ENCODE measurements at regions not wholly inside any gene's neighbourhood (a gene's known extent, or its start where the extent isn't known, plus 50 kb on each side); places are given as distances from the start of the nearest gene placed in this dataset.

DNA sequence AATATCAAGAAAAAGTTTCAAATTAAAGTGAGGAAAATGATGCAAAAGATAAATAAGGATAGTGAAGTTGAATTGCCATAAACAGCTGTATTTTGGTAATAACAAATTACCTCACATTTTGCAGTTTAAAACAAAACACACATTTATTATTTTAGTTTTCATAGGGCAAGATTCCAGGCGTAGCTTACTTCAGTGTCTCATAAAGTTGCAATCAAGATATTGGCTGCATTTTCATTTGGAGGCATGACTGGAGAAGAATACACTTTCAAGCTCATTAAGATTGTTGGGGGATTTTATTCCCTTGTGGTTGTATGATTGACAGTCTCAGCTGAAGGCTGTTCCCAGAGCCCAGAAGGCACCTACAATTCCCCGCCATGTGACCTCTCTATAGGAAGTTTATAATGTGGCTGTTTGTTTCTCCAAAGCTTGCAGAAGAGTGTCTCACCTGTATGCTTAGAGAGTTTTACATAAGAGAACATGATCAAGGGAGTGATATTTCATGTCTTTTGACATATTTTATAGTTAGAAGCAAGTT is 151.4 kb downstream of the OTOL1 start:
- in situ Hi-C loops (cut with MboI) (no loop called here), intact Hi-C loops (cut with micrococcal nuclease; ENCODE audit: unreplicated experiment) (no loop called here)
- WGBS (ENCODE audit: insufficient coverage, insufficient replicate concordance, low lambda C conversion rate, missing lambda C conversion rate) = 2% methylated on average over 2 of the region's 2 CpGs
- ChIA-PET CTCF (interaction anchor here (0.5 kb wide), 1 partner anchor 912 kb away, joined by 3 read pairs; no protein-coding TSS in a partner anchor), SMC1A (ENCODE audit: uncharacterized antibody, unreplicated experiment) (interaction anchor here (1.0 to 1.6 kb wide), 4 partner anchors 15 to 160 kb away, joined by 3 to 5 read pairs (median 4); no protein-coding TSS in a partner anchor), POLR2A (no interaction called here), RAD21 (ENCODE audit: unreplicated experiment) (interaction anchor here (1.6 kb wide), 1 partner anchor 28 kb away, joined by 4 read pairs; no protein-coding TSS in a partner anchor)
- TF ChIP-seq ZSCAN29 (IDR thresholded peaks at IDR 0.05) = no peak
- no peak for TF ChIP-seq USF2 (IDR thresholded peaks at IDR 0.05; ENCODE audit: borderline replicate concordance, low read depth, low read length)
- no peak for TF ChIP-seq KAT2A (conservative IDR thresholded peaks at IDR 0.05; ENCODE audit: control insufficient read depth, low read depth, low read length)
- TF ChIP-seq ZNF687 (IDR thresholded peaks at IDR 0.05) = no peak
- TF ChIP-seq, protein P1, sequence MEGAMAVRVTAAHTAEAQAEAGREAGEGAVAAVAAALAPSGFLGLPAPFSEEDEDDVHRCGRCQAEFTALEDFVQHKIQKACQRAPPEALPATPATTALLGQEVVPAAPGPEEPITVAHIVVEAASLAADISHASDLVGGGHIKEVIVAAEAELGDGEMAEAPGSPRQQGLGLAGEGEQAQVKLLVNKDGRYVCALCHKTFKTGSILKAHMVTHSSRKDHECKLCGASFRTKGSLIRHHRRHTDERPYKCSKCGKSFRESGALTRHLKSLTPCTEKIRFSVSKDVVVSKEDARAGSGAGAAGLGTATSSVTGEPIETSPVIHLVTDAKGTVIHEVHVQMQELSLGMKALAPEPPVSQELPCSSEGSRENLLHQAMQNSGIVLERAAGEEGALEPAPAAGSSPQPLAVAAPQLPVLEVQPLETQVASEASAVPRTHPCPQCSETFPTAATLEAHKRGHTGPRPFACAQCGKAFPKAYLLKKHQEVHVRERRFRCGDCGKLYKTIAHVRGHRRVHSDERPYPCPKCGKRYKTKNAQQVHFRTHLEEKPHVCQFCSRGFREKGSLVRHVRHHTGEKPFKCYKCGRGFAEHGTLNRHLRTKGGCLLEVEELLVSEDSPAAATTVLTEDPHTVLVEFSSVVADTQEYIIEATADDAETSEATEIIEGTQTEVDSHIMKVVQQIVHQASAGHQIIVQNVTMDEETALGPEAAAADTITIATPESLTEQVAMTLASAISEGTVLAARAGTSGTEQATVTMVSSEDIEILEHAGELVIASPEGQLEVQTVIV (IDR thresholded peaks at IDR 0.05; ENCODE audit: borderline replicate concordance, partially characterized antibody) = no peak
- TF ChIP-seq NRF1 (conservative IDR thresholded peaks at IDR 0.05; ENCODE audit: low read depth, low read length) = no peak
- TF ChIP-seq NFYB (IDR thresholded peaks at IDR 0.05; ENCODE audit: insufficient read depth, low read depth, low read length) = no peak
- no peak for TF ChIP-seq EZH2 (IDR thresholded peaks at IDR 0.05; ENCODE audit: borderline replicate concordance, control insufficient read depth, low read depth, low read length)
- TF ChIP-seq STAT1 (conservative IDR thresholded peaks at IDR 0.05) = no peak
- no peak for TF ChIP-seq BMI1 (IDR thresholded peaks at IDR 0.05; ENCODE audit: borderline replicate concordance)
- no peak for TF ChIP-seq ESRRA (IDR thresholded peaks at IDR 0.05; ENCODE audit: low read length)
- no peak overlapping the region for H3K4me2 ChIP-seq (ENCODE audit: control insufficient read depth, insufficient read depth)
- no peak for ATAC-seq
- FAIRE-seq = no peak
- DNase-seq (ENCODE audit: low read depth, low spot score) = no peak
- H3K79me2 ChIP-seq (ENCODE audit: control insufficient read depth, insufficient read depth, low read length) = no peaks in the 10 kb centered on the region
- no peaks in the 10 kb centered on the region for H3K9me3 ChIP-seq (replicated peaks; ENCODE audit: control insufficient read depth, insufficient read depth, low read length)
- H3K9ac ChIP-seq (ENCODE audit: control insufficient read depth, insufficient read depth, low read length) = no peak overlapping the region
- no TSS peak for BruUV-seq (replicated peaks)
- H3K27ac ChIP-seq (ENCODE audit: control insufficient read depth, insufficient read depth) = no peak overlapping the region
- H3K27me3 ChIP-seq (replicated peaks in 1 of 2; ENCODE audit: control insufficient read depth in 2 of 2, insufficient read depth in 2 of 2, low read length in 1 of 2) = no peaks in the 10 kb centered on the region
- no peaks in the 10 kb centered on the region for H3K4me1 ChIP-seq (ENCODE audit: control insufficient read depth, insufficient read depth, low read length)
- no peak overlapping the region for H3K4me3 ChIP-seq
- H3K36me3 ChIP-seq (ENCODE audit: control insufficient read depth in 2 of 2, insufficient read depth in 2 of 2, low read length in 1 of 2) = no peaks in the 10 kb centered on the region
- H2AFZ ChIP-seq (ENCODE audit: control insufficient read depth, low read depth, low read length) = no peak overlapping the region
- H4K20me1 ChIP-seq (ENCODE audit: control insufficient read depth, insufficient read depth) = no peaks in the 10 kb centered on the region
